Neural cell (in vitro differentiated cells): ENCODE measurements at regions not wholly inside any gene's neighbourhood (a gene's known extent, or its start where the extent isn't known, plus 50 kb on each side); places are given as distances from the start of the nearest gene placed in this dataset.

ENCODE experiments used
- EP300 ChIP-seq: fragments of 450-650 bp; conservative IDR thresholded peaks from 2 replicates; pipeline ENCODE4 v1.6.1; 2014; ENCODE audit warnings: antibody characterized with exemption, mild to moderate bottlenecking, moderate library complexity; ENCODE audit not compliant: poor library complexity, severe bottlenecking
- EZH2 ChIP-seq: fragments of 200-600, 300-800 bp; shearing (Covaris generic), sonication (generic); IDR thresholded peaks from 2 replicates; pipeline ENCODE4 v1.6.1; 2014; ENCODE audit warnings: antibody characterized with exemption, low read length, borderline replicate concordance, mild to moderate bottlenecking; ENCODE audit not compliant: insufficient read depth, poor library complexity, severe bottlenecking
- POLR2AphosphoS5 ChIP-seq: IDR thresholded peaks from 2 replicates; pipeline ENCODE4 v1.6.1; 2012
- RAD21 ChIP-seq: fragments of 450-650 bp; conservative IDR thresholded peaks from 2 replicates; pipeline ENCODE4 v1.6.1; 2014; ENCODE audit warnings: antibody characterized with exemption, mild to moderate bottlenecking, moderate library complexity
- TF ChIP-seq, protein P1 (sequence below): fragments of 450-650 bp; IDR thresholded peaks from 2 replicates; pipeline ENCODE4 v1.5.1; 2014; ENCODE audit warnings: antibody characterized with exemption, mild to moderate bottlenecking, moderate library complexity; ENCODE audit not compliant: poor library complexity, severe bottlenecking

DNA sequence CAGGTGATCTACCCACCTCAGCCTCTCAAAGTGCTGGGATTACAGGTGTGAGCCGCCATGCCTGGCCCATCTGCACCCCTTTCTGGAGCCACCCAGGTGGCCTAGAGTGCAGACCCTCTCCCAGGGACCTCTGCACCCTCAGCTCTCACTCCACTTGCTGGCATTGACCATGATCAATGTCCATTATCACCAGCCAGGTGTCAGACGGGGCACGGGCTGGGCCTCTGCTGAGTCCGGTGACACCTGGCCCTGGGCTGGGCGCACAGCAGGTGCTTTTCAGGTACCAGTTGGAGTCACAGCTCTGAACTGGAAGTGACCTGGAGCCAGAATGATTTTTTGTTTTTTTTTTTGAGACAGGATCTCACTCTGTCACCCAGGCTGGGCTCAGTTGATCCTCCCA is 91.8 kb upstream of the PMEPA1 start:
- TF ChIP-seq, protein P1, sequence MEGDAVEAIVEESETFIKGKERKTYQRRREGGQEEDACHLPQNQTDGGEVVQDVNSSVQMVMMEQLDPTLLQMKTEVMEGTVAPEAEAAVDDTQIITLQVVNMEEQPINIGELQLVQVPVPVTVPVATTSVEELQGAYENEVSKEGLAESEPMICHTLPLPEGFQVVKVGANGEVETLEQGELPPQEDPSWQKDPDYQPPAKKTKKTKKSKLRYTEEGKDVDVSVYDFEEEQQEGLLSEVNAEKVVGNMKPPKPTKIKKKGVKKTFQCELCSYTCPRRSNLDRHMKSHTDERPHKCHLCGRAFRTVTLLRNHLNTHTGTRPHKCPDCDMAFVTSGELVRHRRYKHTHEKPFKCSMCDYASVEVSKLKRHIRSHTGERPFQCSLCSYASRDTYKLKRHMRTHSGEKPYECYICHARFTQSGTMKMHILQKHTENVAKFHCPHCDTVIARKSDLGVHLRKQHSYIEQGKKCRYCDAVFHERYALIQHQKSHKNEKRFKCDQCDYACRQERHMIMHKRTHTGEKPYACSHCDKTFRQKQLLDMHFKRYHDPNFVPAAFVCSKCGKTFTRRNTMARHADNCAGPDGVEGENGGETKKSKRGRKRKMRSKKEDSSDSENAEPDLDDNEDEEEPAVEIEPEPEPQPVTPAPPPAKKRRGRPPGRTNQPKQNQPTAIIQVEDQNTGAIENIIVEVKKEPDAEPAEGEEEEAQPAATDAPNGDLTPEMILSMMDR: no peak
- TF ChIP-seq POLR2AphosphoS5: no peak
- no peak for TF ChIP-seq RAD21
- no peak for TF ChIP-seq EP300
- TF ChIP-seq EZH2: no peak
